Upper lobe of right lung (tissue), 1 donor: ENCODE measurements at regions not wholly inside any gene's neighbourhood (a gene's known extent, or its start where the extent isn't known, plus 50 kb on each side); places are given as distances from the start of the nearest gene placed in this dataset.
"Not testable (repeated sequence)": the region's sequence is repeated elsewhere in the genome, so short reads cannot be mapped to it uniquely, and the experiment has no call there.

Experiments used
- ATAC-seq: fragments of 200-7000 bp; cut with Tn5 transposase; one replicate; pipeline ENCODE4 v1.9.1; 2020; ENCODE audit warnings: mild to moderate bottlenecking, moderate library complexity
- DNase-seq: peaks from one replicate; pipeline ENCODE4 v3.0.0-alpha.2; 2020
- H3K27ac ChIP-seq: fragments of 200-600 bp; one replicate; pipeline ENCODE4 v1.8.0; 2022
- H3K27me3 ChIP-seq: fragments of 200-600 bp; one replicate; pipeline ENCODE4 v1.8.0; 2022; ENCODE audit warnings: mild to moderate bottlenecking
- H3K36me3 ChIP-seq: fragments of 200-600 bp; one replicate; pipeline ENCODE4 v1.8.0; 2022
- H3K4me1 ChIP-seq: fragments of 200-600 bp; one replicate; pipeline ENCODE4 v1.8.0; 2022
- H3K4me3 ChIP-seq: fragments of 200-600 bp; one replicate; pipeline ENCODE4 v1.8.0; 2022; ENCODE audit warnings: mild to moderate bottlenecking
- H3K9me3 ChIP-seq: fragments of 200-600 bp; one replicate; pipeline ENCODE4 v1.8.0; 2022
- CTCF ChIP-seq: fragments of 200-600 bp; IDR thresholded peaks from one replicate; pipeline ENCODE4 v1.8.0; 2022; ENCODE audit warnings: antibody characterized with exemption
- intact Hi-C: fragments of 100-400 bp; cut with DNase I; formaldehyde crosslinking; loops from one replicate; pipeline ENCODE4 v1.11.0; 2022
- donor health status: DM: no; HTN: yes; CAD: no; lungs with severe emphysema.

- Histone ChIP-seq H3K36me3 (no peaks in the 10 kb centered on the region), H3K4me1 (no peaks in the 10 kb centered on the region), H3K27me3 (no peaks in the 10 kb centered on the region), H3K9me3 (no peaks in the 10 kb centered on the region), H3K27ac (no peak overlapping the region), H3K4me3 (no peak overlapping the region)
- TF ChIP-seq CTCF = no peak
- intact Hi-C loops = no loop called here
- DNase-seq (no peak), ATAC-seq (no peak)
Measured at GRCh38 chr4:158376106-158376840, 145.4 kb upstream of the RXFP1 start.

GRCh38 chr4:158384414-158384813 lies 137.3 kb upstream of the RXFP1 start:
- DNase-seq (no peak), ATAC-seq (no peak)
- Histone ChIP-seq H3K4me1 (no peaks in the 10 kb centered on the region), H3K36me3 (no peaks in the 10 kb centered on the region), H3K27me3 (no peaks in the 10 kb centered on the region), H3K9me3 (no peaks in the 10 kb centered on the region), H3K27ac (no peak overlapping the region), H3K4me3 (no peak overlapping the region)
- TF ChIP-seq CTCF = no peak
- intact Hi-C loops = no loop called here

GRCh38 chr4:158395343-158395742 lies 126.3 kb upstream of the RXFP1 start:
- no peaks in the 10 kb centered on the region for H3K4me1 ChIP-seq
- ATAC-seq (no peak), DNase-seq (no peak)
- intact Hi-C loops = no loop called here
- no peak for TF ChIP-seq CTCF
- H3K36me3 ChIP-seq = no peaks in the 10 kb centered on the region
- H3K27me3 ChIP-seq = no peaks in the 10 kb centered on the region
- no peak overlapping the region for H3K4me3 ChIP-seq
- no peak overlapping the region for H3K27ac ChIP-seq
- no peaks in the 10 kb centered on the region for H3K9me3 ChIP-seq

GRCh38 chr4:158395889-158396288 lies 125.8 kb upstream of the RXFP1 start:
- Histone ChIP-seq H3K9me3 (no peaks in the 10 kb centered on the region), H3K36me3 (no peaks in the 10 kb centered on the region), H3K4me1 (no peaks in the 10 kb centered on the region), H3K27me3 (no peaks in the 10 kb centered on the region), H3K4me3 (no peak overlapping the region), H3K27ac (no peak overlapping the region)
- no peak for DNase-seq
- intact Hi-C loops = no loop called here
- ATAC-seq = no peak
- no peak for TF ChIP-seq CTCF

- no peak for TF ChIP-seq CTCF
- DNase-seq = no peak
- no peaks in the 10 kb centered on the region for H3K27me3 ChIP-seq
- H3K27ac ChIP-seq = no peak overlapping the region
- no peak overlapping the region for H3K4me3 ChIP-seq
- no peak for ATAC-seq
- no peaks in the 10 kb centered on the region for H3K4me1 ChIP-seq
- H3K9me3 ChIP-seq = no peaks in the 10 kb centered on the region
- H3K36me3 ChIP-seq = no peaks in the 10 kb centered on the region
- intact Hi-C loops = no loop called here
Measured at GRCh38 chr4:158397781-158398180, 123.9 kb upstream of the RXFP1 start.

GRCh38 chr4:158407961-158408360 lies 113.7 kb upstream of the RXFP1 start:
- DNase-seq, H3K9me3 ChIP-seq, H3K27ac ChIP-seq, H3K27me3 ChIP-seq, intact Hi-C loops, H3K36me3 ChIP-seq, ATAC-seq, H3K4me1 ChIP-seq, H3K4me3 ChIP-seq: not testable (repeated sequence)
